Stimulated activated memory B cell treated with anti-CD40 and anti-IgM and Interleukin-4, amounts not matched to agents 10 μg/mL and 1 μg/mL and 100 μg/mL, for 72 hours (primary cell): ENCODE measurements at regions not wholly inside any gene's neighbourhood (a gene's known extent, or its start where the extent isn't known, plus 50 kb on each side); places are given as distances from the start of the nearest gene placed in this dataset.
"Not testable (repeated sequence)": the region's sequence is repeated elsewhere in the genome, so short reads cannot be mapped to it uniquely, and the experiment has no call there.

Source experiments
- ATAC-seq: fragments of 150-1000 bp; cut with Tn5 transposase; 2 replicates; pipeline ENCODE4 v1.10.0; 2021
- H3K27ac Mint-ChIP-seq: one replicate; pipeline ENCODE4 v1.8.0; 2022; ENCODE audit warnings: mild to moderate bottlenecking, mixed read lengths
- H3K27me3 Mint-ChIP-seq: one replicate; pipeline ENCODE4 v1.8.0; 2022; ENCODE audit warnings: mixed read lengths
- H3K36me3 Mint-ChIP-seq: one replicate; pipeline ENCODE4 v1.8.0; 2022; ENCODE audit warnings: mixed read lengths
- H3K4me1 Mint-ChIP-seq: one replicate; pipeline ENCODE4 v1.8.0; 2022; ENCODE audit warnings: mixed read lengths
- H3K4me3 Mint-ChIP-seq: one replicate; pipeline ENCODE4 v1.8.0; 2022; ENCODE audit warnings: mild to moderate bottlenecking, moderate library complexity, mixed read lengths
- H3K9me3 Mint-ChIP-seq: one replicate; pipeline ENCODE4 v1.8.0; 2022; ENCODE audit warnings: mixed read lengths

GRCh38 chr5:152623951-152624350, 218.9 kb upstream of the NMUR2 start:
- H3K4me3 Mint-ChIP-seq, result no peak overlapping the region
- H3K9me3 Mint-ChIP-seq, result no peaks in the 10 kb centered on the region
- ATAC-seq, result peak; percentile 31
- no peak overlapping the region for H3K27ac Mint-ChIP-seq
- no peaks in the 10 kb centered on the region for H3K4me1 Mint-ChIP-seq
- no peaks in the 10 kb centered on the region for H3K36me3 Mint-ChIP-seq
- no peaks in the 10 kb centered on the region for H3K27me3 Mint-ChIP-seq

DNA sequence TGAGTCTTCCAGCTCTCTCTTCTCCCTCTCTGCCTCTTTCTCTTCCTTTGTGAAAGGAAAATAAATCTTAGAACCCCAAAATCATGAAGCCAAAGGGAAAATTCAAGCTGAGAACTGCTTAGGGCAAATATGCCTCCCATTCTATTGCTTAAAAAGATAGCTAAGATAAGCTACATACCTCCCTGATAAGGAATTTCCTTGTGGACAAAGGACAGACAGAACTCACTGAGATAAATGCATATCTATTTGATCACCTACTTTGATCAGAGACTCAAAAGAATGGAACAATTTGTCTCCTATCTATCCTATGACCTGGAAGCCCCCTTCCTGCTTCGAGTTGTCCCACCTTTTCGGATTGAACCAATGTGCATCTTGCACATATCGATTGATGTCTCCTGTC, 220.6 kb upstream of the NMUR2 start:
- Mint-ChIP-seq H3K27me3 (no peaks in the 10 kb centered on the region), H3K27ac (no peak overlapping the region), H3K9me3 (no peaks in the 10 kb centered on the region), H3K4me3 (no peak overlapping the region), H3K4me1 (no peaks in the 10 kb centered on the region), H3K36me3 (no peaks in the 10 kb centered on the region)
- no peak for ATAC-seq

GRCh38 chr5:152631221-152631620, 226.1 kb upstream of the NMUR2 start:
- ATAC-seq, result no peak
- H3K4me1 Mint-ChIP-seq, result no peaks in the 10 kb centered on the region

GRCh38 chr5:152632360-152632759, 227.3 kb upstream of the NMUR2 start:
- Mint-ChIP-seq H3K27me3 (no peaks in the 10 kb centered on the region), H3K4me1 (no peaks in the 10 kb centered on the region), H3K9me3 (no peaks in the 10 kb centered on the region), H3K36me3 (no peaks in the 10 kb centered on the region), H3K4me3 (no peak overlapping the region), H3K27ac (no peak overlapping the region)
- ATAC-seq, result no peak

More at GRCh38 chr5:152631221-152631620, 226.1 kb upstream of the NMUR2 start:
- Mint-ChIP-seq H3K27me3 (no peaks in the 10 kb centered on the region), H3K4me3 (no peak overlapping the region), H3K36me3 (no peaks in the 10 kb centered on the region), H3K27ac (no peak overlapping the region), H3K9me3 (no peaks in the 10 kb centered on the region)

GRCh38 chr5:152634586-152634985, 229.5 kb upstream of the NMUR2 start:
- Mint-ChIP-seq H3K4me3 (no peak overlapping the region), H3K27ac (no peak overlapping the region), H3K9me3 (no peaks in the 10 kb centered on the region), H3K27me3 (no peaks in the 10 kb centered on the region), H3K4me1 (no peaks in the 10 kb centered on the region), H3K36me3 (no peaks in the 10 kb centered on the region)
- ATAC-seq, result no peak

- Mint-ChIP-seq H3K9me3 (peaks cover 2% of the 10 kb centered on the region), H3K27ac (no peak overlapping the region), H3K27me3 (no peaks in the 10 kb centered on the region), H3K36me3 (no peaks in the 10 kb centered on the region), H3K4me1 (no peaks in the 10 kb centered on the region), H3K4me3 (no peak overlapping the region)
- no peak for ATAC-seq
Observed at GRCh38 chr5:152638996-152639552, 234.0 kb upstream of the NMUR2 start.

DNA sequence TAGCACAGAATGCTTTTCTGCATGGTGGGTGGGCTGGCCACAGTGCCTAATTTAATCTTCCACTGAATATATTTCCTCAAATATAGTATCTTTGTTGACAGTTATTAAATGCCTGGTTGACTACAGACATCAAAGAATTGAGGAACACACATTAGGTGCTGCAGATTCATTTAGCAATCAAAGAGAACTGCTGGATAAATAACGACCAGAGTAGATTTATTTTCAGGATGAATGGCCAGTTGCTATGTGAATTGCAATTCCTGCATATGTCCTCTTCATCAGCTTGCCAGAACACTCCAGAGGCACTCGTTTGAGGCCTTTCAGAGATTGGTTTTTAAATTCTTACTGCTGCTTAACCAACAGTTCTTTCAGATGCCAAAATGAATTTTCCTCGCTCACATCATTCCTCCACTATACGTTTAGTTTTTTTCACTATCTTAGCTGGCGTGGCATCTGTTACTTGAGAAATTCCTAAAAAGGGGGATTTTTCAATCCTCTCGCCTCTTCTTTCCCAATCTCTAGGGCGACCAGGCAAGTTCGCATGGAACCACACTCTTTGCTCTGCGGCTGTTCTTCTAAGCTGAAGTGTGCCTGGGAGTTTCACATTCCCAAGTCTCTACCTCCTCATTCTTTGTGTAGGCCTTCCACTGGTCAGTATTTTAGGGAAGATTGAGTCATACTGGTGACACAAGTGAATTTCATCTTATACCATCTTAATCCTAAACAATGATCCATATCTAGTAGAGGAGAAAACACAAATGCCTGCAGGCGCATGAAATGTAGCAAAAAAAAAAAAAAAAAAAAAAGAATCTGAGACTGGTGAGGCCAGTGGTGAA, 237.1 kb upstream of the NMUR2 start:
- Mint-ChIP-seq H3K4me3 (no peak overlapping the region), H3K9me3 (peaks cover 3% of the 10 kb centered on the region), H3K36me3 (no peaks in the 10 kb centered on the region), H3K27ac (no peak overlapping the region), H3K4me1 (no peaks in the 10 kb centered on the region), H3K27me3 (no peaks in the 10 kb centered on the region)
- ATAC-seq, result no peak

- Mint-ChIP-seq H3K4me1 (no peaks in the 10 kb centered on the region), H3K4me3 (no peak overlapping the region), H3K27ac (no peak overlapping the region)
Observed at GRCh38 chr5:152642880-152643279, 237.8 kb upstream of the NMUR2 start.

GRCh38 chr5:152644029-152644728, 239.1 kb upstream of the NMUR2 start:
- Mint-ChIP-seq H3K9me3 (peaks cover 3% of the 10 kb centered on the region), H3K36me3 (no peaks in the 10 kb centered on the region), H3K27ac (no peak overlapping the region), H3K4me1 (no peaks in the 10 kb centered on the region), H3K4me3 (no peak overlapping the region), H3K27me3 (no peaks in the 10 kb centered on the region)
- ATAC-seq, result no peak

More at GRCh38 chr5:152642880-152643279, 237.8 kb upstream of the NMUR2 start:
- Mint-ChIP-seq H3K36me3 (no peaks in the 10 kb centered on the region), H3K9me3 (peaks cover 3% of the 10 kb centered on the region), H3K27me3 (no peaks in the 10 kb centered on the region)
- no peak for ATAC-seq

GRCh38 chr5:152649609-152650008, 244.5 kb upstream of the NMUR2 start:
- Mint-ChIP-seq H3K27me3 (no peaks in the 10 kb centered on the region), H3K36me3 (no peaks in the 10 kb centered on the region), H3K27ac (no peak overlapping the region), H3K4me1 (no peaks in the 10 kb centered on the region), H3K4me3 (no peak overlapping the region), H3K9me3 (no peaks in the 10 kb centered on the region)
- ATAC-seq, result no peak

- ATAC-seq, result no peak
- no peaks in the 10 kb centered on the region for H3K36me3 Mint-ChIP-seq
- H3K27ac Mint-ChIP-seq, result no peak overlapping the region
- no peaks in the 10 kb centered on the region for H3K9me3 Mint-ChIP-seq
- no peaks in the 10 kb centered on the region for H3K4me1 Mint-ChIP-seq
- H3K4me3 Mint-ChIP-seq, result no peak overlapping the region
- no peaks in the 10 kb centered on the region for H3K27me3 Mint-ChIP-seq
Observed at GRCh38 chr5:152650413-152650812, 245.3 kb upstream of the NMUR2 start.

DNA sequence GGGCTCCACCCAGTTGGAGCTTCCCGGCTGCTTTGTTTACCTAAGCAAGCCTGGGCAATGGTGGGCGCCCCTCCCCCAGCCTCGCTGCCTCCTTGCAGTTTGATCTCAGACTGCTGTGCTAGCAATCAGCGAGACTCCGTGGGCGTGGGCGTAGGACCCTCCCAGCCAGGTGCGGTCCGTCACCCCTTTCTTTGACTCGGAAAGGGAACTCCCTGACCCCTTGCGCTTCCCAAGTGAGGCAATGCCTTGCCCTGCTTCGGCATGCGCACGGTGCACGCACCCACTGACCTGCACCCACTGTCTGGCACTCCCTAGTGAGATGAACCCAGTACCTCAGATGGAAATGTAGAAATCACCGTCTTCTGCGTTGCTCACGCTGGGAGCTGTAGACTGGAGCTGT, 254.4 kb upstream of the NMUR2 start:
- not testable (repeated sequence) for H3K4me3 Mint-ChIP-seq, H3K9me3 Mint-ChIP-seq

GRCh38 chr5:152673601-152674000, 268.5 kb upstream of the NMUR2 start:
- ATAC-seq, result no peak
- no peaks in the 10 kb centered on the region for H3K9me3 Mint-ChIP-seq

More for the DNA sequence above, 254.4 kb upstream of the NMUR2 start:
- H3K36me3 Mint-ChIP-seq, H3K27me3 Mint-ChIP-seq, H3K4me1 Mint-ChIP-seq, H3K27ac Mint-ChIP-seq, ATAC-seq: not testable (repeated sequence)

GRCh38 chr5:152674403-152674802, 269.3 kb upstream of the NMUR2 start:
- Mint-ChIP-seq H3K4me3 (no peak overlapping the region), H3K9me3 (no peaks in the 10 kb centered on the region), H3K27ac (no peak overlapping the region), H3K36me3 (no peaks in the 10 kb centered on the region), H3K4me1 (no peaks in the 10 kb centered on the region), H3K27me3 (no peaks in the 10 kb centered on the region)
- ATAC-seq, result no peak

More at GRCh38 chr5:152673601-152674000, 268.5 kb upstream of the NMUR2 start:
- Mint-ChIP-seq H3K36me3 (no peaks in the 10 kb centered on the region), H3K4me3 (no peak overlapping the region), H3K4me1 (no peaks in the 10 kb centered on the region), H3K27ac (no peak overlapping the region), H3K27me3 (no peaks in the 10 kb centered on the region)

GRCh38 chr5:152676196-152676595, 271.1 kb upstream of the NMUR2 start:
- H3K4me1 Mint-ChIP-seq, result no peaks in the 10 kb centered on the region
- H3K36me3 Mint-ChIP-seq, result no peaks in the 10 kb centered on the region
- no peaks in the 10 kb centered on the region for H3K27me3 Mint-ChIP-seq
- no peak overlapping the region for H3K27ac Mint-ChIP-seq
- H3K4me3 Mint-ChIP-seq, result no peak overlapping the region
- peaks cover 2% of the 10 kb centered on the region for H3K9me3 Mint-ChIP-seq
- ATAC-seq, result no peak

- no peak for ATAC-seq
- H3K36me3 Mint-ChIP-seq, result no peaks in the 10 kb centered on the region
- H3K4me1 Mint-ChIP-seq, result no peaks in the 10 kb centered on the region
- no peaks in the 10 kb centered on the region for H3K27me3 Mint-ChIP-seq
- H3K9me3 Mint-ChIP-seq, result peaks cover 11% of the 10 kb centered on the region
- H3K27ac Mint-ChIP-seq, result no peak overlapping the region
- no peak overlapping the region for H3K4me3 Mint-ChIP-seq
Observed at GRCh38 chr5:152683205-152683604, 278.1 kb upstream of the NMUR2 start.
